GM21619 (cell line): ENCODE measurements at regions not wholly inside any gene's neighbourhood (a gene's known extent, or its start where the extent isn't known, plus 50 kb on each side); places are given as distances from the start of the nearest gene placed in this dataset.

Experiments
- ATAC-seq: cut with Tn5 transposase; IDR thresholded peaks from one replicate; pipeline ENCODE4 v1.9.1; 2021; ENCODE audit not compliant: unreplicated experiment

GRCh38 chr18:76647322-76647721 lies 152.3 kb upstream of the ZNF516 start:
- no peak for ATAC-seq

DNA sequence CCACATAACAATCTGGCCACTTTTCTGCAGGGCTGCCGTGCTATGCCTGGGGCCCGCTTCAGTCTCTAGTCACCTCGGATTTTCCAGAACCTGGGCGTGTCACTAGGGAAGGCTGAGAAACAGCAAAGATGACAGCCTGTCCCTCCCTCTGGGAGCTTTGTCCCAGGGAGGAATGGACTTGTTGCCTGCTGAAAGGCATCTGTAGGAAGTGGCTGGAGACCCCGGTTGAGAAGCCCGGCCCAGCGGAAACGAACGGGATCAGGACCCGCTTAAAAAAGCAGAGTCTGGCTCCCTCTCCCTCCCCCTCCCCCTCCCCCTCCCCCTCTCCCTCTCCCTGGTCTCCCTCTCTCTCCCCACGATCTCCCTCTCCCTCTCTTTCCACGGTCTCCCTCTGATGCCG lies 149.5 kb upstream of the ZNF516 start:
- ATAC-seq, result no peak

GRCh38 chr18:76643996-76644395 lies 149.0 kb upstream of the ZNF516 start:
- no peak for ATAC-seq

GRCh38 chr18:76643199-76643598 lies 148.2 kb upstream of the ZNF516 start:
- no peak for ATAC-seq

DNA sequence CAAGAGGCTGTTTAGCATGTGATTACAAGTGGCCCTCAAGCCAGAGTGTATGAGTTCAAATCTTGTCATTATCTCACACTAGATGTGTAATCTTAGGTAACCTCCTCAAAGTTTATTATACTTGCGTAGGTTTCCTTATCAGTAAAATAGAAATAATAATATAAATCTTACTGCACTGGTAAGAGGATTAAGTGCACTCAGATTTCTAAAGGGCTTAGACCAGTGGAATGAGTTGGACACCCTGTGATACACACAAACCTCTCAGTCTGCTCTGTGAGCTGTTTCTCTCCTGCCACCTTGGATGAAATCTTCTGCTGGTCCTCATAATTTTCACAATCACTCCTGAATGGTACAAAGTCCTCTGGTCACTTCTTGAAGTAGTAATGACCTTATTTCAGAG lies 145.4 kb upstream of the ZNF516 start:
- no peak for ATAC-seq

- ATAC-seq, result no peak
Observed at GRCh38 chr18:76634564-76634963, 139.5 kb upstream of the ZNF516 start.

GRCh38 chr18:76633588-76634269 lies 138.7 kb upstream of the ZNF516 start:
- no peak for ATAC-seq

DNA sequence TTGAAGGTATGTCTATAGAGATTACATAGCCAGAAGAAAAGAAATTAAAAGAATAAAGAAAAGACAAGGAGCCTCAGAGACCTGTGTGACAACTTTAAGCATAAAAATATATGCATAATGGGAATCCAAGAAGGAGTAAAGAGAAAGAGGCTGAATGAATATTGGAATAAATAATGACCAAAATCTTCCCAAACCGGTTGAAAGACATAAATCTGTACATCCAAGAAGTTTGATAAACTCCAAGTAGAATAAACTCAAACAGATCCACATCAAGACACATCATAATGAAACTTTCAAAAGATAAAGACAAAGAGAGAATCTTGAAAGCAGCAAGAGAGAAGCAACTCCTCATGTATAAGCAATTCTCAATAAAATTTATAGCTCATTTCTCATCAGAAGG lies 132.4 kb upstream of the ZNF516 start:
- ATAC-seq, result no peak

GRCh38 chr18:76626991-76627390 lies 131.9 kb upstream of the ZNF516 start:
- ATAC-seq, result no peak

DNA sequence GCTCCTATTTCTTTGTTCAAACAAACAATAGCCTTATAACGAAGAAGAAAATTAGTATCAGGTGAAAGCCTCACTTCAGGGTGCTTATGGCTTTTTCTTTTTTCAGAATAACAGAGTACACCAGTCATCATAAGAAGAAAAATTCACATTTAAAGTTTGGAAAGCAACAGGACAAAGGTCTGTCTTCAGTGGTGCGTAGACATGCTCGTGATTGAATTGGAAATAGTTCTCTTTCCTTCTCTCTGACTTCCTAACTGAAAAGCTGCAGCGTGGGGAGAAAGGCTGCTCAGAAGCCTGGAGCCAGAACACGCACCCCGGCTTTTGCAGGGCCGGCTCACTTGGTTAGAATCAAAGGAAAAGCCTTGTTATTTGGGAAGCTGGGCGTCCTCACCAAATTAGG lies 127.6 kb upstream of the ZNF516 start:
- ATAC-seq, result no peak

DNA sequence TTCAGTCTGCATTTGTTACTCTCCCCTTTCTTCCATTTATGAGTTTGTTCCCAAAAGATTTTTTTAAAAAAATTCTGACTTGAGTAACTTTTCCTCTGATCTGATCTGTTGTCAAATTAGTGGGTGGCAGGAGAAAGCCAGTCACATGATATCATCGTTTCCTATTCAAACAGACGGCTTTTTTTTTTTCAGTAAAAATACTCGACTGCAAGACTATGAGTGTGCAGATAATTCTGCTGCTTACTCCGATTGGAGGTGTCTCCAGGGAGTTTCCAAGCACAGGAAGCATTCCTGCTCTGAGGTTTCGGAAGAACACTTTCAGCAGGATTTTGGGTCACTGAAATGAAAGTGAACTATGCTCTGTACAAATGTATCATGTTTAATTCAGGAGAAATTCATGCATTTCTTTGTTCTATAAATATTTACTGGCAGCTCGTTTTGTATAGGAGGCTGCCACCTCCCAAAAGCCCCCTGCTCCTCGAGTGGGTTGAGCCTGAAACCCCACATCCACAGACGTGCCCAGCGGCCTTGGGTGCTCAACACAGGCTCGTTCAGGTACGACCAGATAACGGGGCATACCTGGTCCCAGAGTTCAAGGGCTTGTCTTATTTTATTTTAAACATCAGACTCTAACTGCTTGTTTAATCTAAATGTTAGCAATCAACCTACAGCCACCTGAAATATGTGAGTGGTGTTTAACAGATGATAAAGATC lies 126.9 kb upstream of the ZNF516 start:
- no peak for ATAC-seq

GRCh38 chr18:76621226-76621625 lies 126.2 kb upstream of the ZNF516 start:
- no peak for ATAC-seq

- ATAC-seq, result peak; percentile 93
Observed at GRCh38 chr18:76620321-76621170, 125.5 kb upstream of the ZNF516 start.

DNA sequence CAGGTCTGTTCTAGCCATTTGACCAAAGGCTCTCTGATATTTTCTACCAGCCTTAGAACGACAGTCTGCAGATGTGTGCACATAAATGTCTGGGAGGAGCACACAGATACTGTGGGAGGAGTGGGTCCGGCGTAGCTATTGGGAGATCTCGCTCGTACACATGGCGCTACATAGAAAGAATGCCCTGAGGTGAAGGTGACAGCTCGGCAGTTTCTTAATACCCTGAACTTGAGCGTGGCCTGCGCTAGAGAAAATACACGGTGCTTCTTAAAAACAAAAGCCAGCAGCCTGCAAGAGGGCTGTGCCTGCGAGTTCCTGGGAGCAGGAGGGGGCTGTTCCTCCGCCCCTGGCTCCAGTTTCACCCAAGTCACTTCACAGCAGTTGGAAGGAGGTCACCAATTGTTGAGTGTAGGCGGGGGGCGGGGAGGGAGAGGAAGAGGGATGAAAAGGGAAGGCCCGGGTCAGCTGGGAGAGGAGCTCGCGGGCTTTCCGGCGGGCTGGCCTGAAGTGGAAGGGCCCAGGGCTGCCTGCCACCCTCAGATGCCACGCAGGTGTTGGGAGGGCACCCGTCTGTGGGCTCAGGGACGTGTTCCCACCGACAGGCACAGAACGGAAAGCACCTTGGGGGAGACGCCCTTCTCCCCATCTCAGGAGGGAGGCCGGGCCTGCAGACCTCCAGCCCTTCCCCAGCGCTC lies 124.7 kb upstream of the ZNF516 start:
- peak; percentile 8 for ATAC-seq

DNA sequence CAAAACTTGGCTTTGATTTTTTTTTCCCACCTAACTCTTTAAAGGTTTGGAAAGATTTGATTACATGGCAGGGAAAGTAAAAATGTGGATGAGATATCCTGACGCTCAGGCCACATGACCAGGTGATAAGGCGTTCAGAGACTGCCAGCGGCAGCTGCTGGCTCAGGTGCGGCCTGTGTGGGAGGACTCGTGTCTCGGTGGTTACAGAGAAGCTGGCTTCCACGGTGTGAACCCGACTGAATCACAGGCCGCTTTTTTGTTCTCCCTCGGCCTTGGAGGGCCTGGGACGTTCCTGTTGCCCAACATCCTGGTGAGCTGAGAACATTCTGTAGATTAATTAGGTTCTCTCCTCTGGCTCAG lies 124.2 kb upstream of the ZNF516 start:
- no peak for ATAC-seq

DNA sequence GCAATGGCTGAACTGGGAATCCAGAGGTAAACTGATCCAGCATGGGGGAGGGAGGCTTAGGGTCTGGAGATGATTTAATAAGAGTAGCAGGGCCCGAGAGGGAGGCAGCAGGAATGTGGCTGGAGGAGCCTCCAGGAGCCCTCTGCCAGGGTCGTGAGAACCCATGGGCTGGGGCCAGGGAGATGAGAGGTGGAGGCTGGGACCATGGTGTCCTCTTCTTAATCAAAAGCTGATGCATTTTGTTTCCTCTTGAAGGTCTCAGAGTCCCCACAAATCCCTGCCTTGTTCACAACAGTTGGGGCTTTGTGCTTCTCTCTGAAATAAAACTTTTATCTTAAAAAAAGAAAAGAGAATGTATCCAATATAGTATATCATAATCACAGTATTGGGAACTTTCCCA lies 123.7 kb upstream of the ZNF516 start:
- ATAC-seq, result no peak

DNA sequence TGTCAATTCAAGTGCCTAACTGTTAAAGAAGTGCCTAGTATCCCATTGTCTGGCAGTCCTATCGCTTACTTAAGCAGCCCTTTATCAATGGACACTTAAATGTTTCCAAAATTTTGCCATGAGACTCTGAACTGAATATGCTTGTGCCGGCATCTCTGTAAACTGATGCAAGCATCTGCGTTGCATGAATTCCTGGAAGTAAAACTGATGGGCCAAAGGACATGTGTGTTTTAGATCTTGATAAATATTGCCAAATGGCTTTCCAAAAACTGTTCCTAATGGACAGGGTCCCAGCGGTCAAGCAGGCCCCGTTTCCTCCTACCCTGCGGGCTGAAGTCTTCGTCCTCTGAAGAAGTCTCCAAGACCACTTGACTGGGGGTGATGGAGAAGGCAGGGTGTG lies 121.3 kb upstream of the ZNF516 start:
- ATAC-seq, result no peak

- ATAC-seq, result no peak
Observed at GRCh38 chr18:76615065-76615733, 120.2 kb upstream of the ZNF516 start.

- no peak for ATAC-seq
Observed at GRCh38 chr18:76613755-76614120, 118.7 kb upstream of the ZNF516 start.

- no peak for ATAC-seq
Observed at GRCh38 chr18:76613053-76613754, 118.2 kb upstream of the ZNF516 start.
